ENCODE measurements at regions not wholly inside any gene's neighbourhood (a gene's known extent, or its start where the extent isn't known, plus 50 kb on each side); places are given as distances from the start of the nearest gene placed in this dataset.

- Histone ChIP-seq H2AFZ (ENCODE audit: low read length) (no peak overlapping the region), H3K4me2 (ENCODE audit: low read length) (no peak overlapping the region), H3F3A (ENCODE audit: low read length, unreplicated experiment) (no peaks in the 10 kb centered on the region), H4K20me1 (ENCODE audit: low read length) (no peaks in the 10 kb centered on the region), H3K9ac (ENCODE audit: low read length) (no peak overlapping the region), H3K36me3 (ENCODE audit: low read depth, low read length) (no peaks in the 10 kb centered on the region), H3K27me3 (ENCODE audit: low read length) (no peaks in the 10 kb centered on the region; the same call in 1 of the 2 replicates), H3K79me2 (ENCODE audit: low read length) (no peaks in the 10 kb centered on the region), H3K27ac (ENCODE audit: low read length) (no peak overlapping the region), H3K4me3 (ENCODE audit: low read length) (no peak overlapping the region), H3K9me3 (ENCODE audit: low read length) (no peaks in the 10 kb centered on the region), H3K4me1 (ENCODE audit: insufficient read depth, low read length) (no peaks in the 10 kb centered on the region), H3K9me2 (replicated peaks; ENCODE audit: low read length) (no peaks in the 10 kb centered on the region)
- TF ChIP-seq EZH2 (IDR thresholded peaks at IDR 0.05; ENCODE audit: low read length, unreplicated experiment) (no peak), EZH2phosphoT487 (IDR thresholded peaks at IDR 0.05; ENCODE audit: borderline replicate concordance, low read length) (no peak), CTCF (conservative IDR thresholded peaks at IDR 0.05; ENCODE audit: low read depth, low read length) (no peak)
- DNase-seq (no peak), ATAC-seq (no peak)
- BruUV-seq (replicated peaks), result no TSS peak
- POLR2A ChIA-PET (ENCODE audit: unreplicated experiment), result no interaction called here
- CTCF ChIA-PET, result no interaction called here
- intact Hi-C loops (cut with micrococcal nuclease), result no loop called here
Measured at GRCh38 chr16:79721270-79721669, 120.7 kb upstream of the MAF start.

GRCh38 chr16:79717333-79718137 is 117.0 kb upstream of the MAF start:
- intact Hi-C loops (cut with micrococcal nuclease), result no loop called here
- Histone ChIP-seq H3F3A (ENCODE audit: low read length, unreplicated experiment) (no peaks in the 10 kb centered on the region), H3K4me1 (ENCODE audit: insufficient read depth, low read length) (no peaks in the 10 kb centered on the region), H3K9me3 (ENCODE audit: low read length) (no peaks in the 10 kb centered on the region), H2AFZ (ENCODE audit: low read length) (no peak overlapping the region), H3K9me2 (replicated peaks; ENCODE audit: low read length) (no peaks in the 10 kb centered on the region), H3K79me2 (ENCODE audit: low read length) (no peaks in the 10 kb centered on the region), H3K9ac (ENCODE audit: low read length) (no peak overlapping the region), H3K4me3 (ENCODE audit: low read length) (no peak overlapping the region), H3K4me2 (ENCODE audit: low read length) (no peak overlapping the region), H3K27ac (ENCODE audit: low read length) (no peak overlapping the region), H3K27me3 (ENCODE audit: low read length) (no peaks in the 10 kb centered on the region; the same call in 1 of the 2 replicates), H4K20me1 (ENCODE audit: low read length) (no peaks in the 10 kb centered on the region), H3K36me3 (ENCODE audit: low read depth, low read length) (no peaks in the 10 kb centered on the region)
- ChIA-PET POLR2A (ENCODE audit: unreplicated experiment) (no interaction called here), CTCF (no interaction called here)
- no peak for TF ChIP-seq EZH2 (IDR thresholded peaks at IDR 0.05; ENCODE audit: low read length, unreplicated experiment)
- TF ChIP-seq CTCF (conservative IDR thresholded peaks at IDR 0.05; ENCODE audit: low read depth, low read length), result no peak
- TF ChIP-seq EZH2phosphoT487 (IDR thresholded peaks at IDR 0.05; ENCODE audit: borderline replicate concordance, low read length), result no peak
- no peak for DNase-seq
- ATAC-seq, result no peak
- no TSS peak for BruUV-seq (replicated peaks)

GRCh38 chr16:79716645-79717332 is 116.3 kb upstream of the MAF start:
- no peak for DNase-seq
- BruUV-seq (replicated peaks), result no TSS peak
- ChIA-PET CTCF (no interaction called here), POLR2A (ENCODE audit: unreplicated experiment) (no interaction called here)
- intact Hi-C loops (cut with micrococcal nuclease), result no loop called here
- no peak overlapping the region for H3K9ac ChIP-seq (ENCODE audit: low read length)
- H2AFZ ChIP-seq (ENCODE audit: low read length), result no peak overlapping the region
- H3K4me1 ChIP-seq (ENCODE audit: insufficient read depth, low read length), result no peaks in the 10 kb centered on the region
- no peaks in the 10 kb centered on the region for H3K9me3 ChIP-seq (ENCODE audit: low read length)
- no peak for TF ChIP-seq EZH2 (IDR thresholded peaks at IDR 0.05; ENCODE audit: low read length, unreplicated experiment)
- no peak for TF ChIP-seq CTCF (conservative IDR thresholded peaks at IDR 0.05; ENCODE audit: low read depth, low read length)
- no peak for TF ChIP-seq EZH2phosphoT487 (IDR thresholded peaks at IDR 0.05; ENCODE audit: borderline replicate concordance, low read length)
- H4K20me1 ChIP-seq (ENCODE audit: low read length), result no peaks in the 10 kb centered on the region
- no peak overlapping the region for H3K4me2 ChIP-seq (ENCODE audit: low read length)
- no peaks in the 10 kb centered on the region for H3F3A ChIP-seq (ENCODE audit: low read length, unreplicated experiment)
- H3K36me3 ChIP-seq (ENCODE audit: low read depth, low read length), result no peaks in the 10 kb centered on the region
- no peak overlapping the region for H3K4me3 ChIP-seq (ENCODE audit: low read length)
- H3K27me3 ChIP-seq (ENCODE audit: low read length), result no peaks in the 10 kb centered on the region; the same call in 1 of the 2 replicates
- H3K9me2 ChIP-seq (replicated peaks; ENCODE audit: low read length), result no peaks in the 10 kb centered on the region
- no peaks in the 10 kb centered on the region for H3K79me2 ChIP-seq (ENCODE audit: low read length)
- no peak overlapping the region for H3K27ac ChIP-seq (ENCODE audit: low read length)
- ATAC-seq, result no peak

Measured in PC-3 (cell line).